Endodermal cell (in vitro differentiated cells): ENCODE measurements at regions not wholly inside any gene's neighbourhood (a gene's known extent, or its start where the extent isn't known, plus 50 kb on each side); places are given as distances from the start of the nearest gene placed in this dataset.

ENCODE experiments used
- DNase-seq: peaks from one replicate; pipeline ENCODE4 v3.0.0-alpha.2; 2017
- H3K27ac ChIP-seq: 2 replicates; pipeline ENCODE4 v1.5.1; 2013; ENCODE audit warnings: mild to moderate bottlenecking, low read depth, low read length, moderate library complexity
- H3K27me3 ChIP-seq: 2 replicates; pipeline ENCODE4 v1.6.1; 2013; ENCODE audit warnings: mild to moderate bottlenecking, low read length, moderate library complexity; ENCODE audit not compliant: insufficient read depth, control insufficient read depth, poor library complexity, severe bottlenecking
- H3K36me3 ChIP-seq: 2 replicates; pipeline ENCODE4 v1.7.0; 2013; ENCODE audit warnings: mild to moderate bottlenecking, low read length, moderate library complexity; ENCODE audit not compliant: control insufficient read depth, insufficient read depth
- H3K4me1 ChIP-seq: one replicate; pipeline ENCODE4 v1.7.0; 2013; ENCODE audit warnings: low read length; ENCODE audit not compliant: control insufficient read depth, insufficient read depth
- H3K4me3 ChIP-seq: 2 replicates; pipeline ENCODE4 v1.5.1; 2013; ENCODE audit warnings: mild to moderate bottlenecking, low read length, moderate library complexity
- H3K9ac ChIP-seq: 2 replicates; pipeline ENCODE4 v1.6.1; 2013; ENCODE audit warnings: mild to moderate bottlenecking, low read length, moderate library complexity; ENCODE audit not compliant: poor library complexity, severe bottlenecking; ENCODE audit errors: extremely low read depth
- H3K9me3 ChIP-seq: 2 replicates; pipeline ENCODE4 v1.6.1; 2013; ENCODE audit warnings: mild to moderate bottlenecking, low read length, moderate library complexity; ENCODE audit not compliant: control insufficient read depth
- H3K27ac Mint-ChIP-seq: 2 replicates; pipeline ENCODE4 v1.8.0; 2020; ENCODE audit warnings: mixed read lengths
- H3K27me3 Mint-ChIP-seq: 2 replicates; pipeline ENCODE4 v1.8.0; 2021; ENCODE audit warnings: mild to moderate bottlenecking, mixed read lengths; ENCODE audit not compliant: insufficient read depth
- H3K36me3 Mint-ChIP-seq: 2 replicates; pipeline ENCODE4 v1.8.0; 2020; ENCODE audit warnings: low read depth, mixed read lengths
- H3K4me1 Mint-ChIP-seq: 2 replicates; pipeline ENCODE4 v1.8.0; 2020; ENCODE audit warnings: mixed read lengths
- H3K4me3 Mint-ChIP-seq: 2 replicates; pipeline ENCODE4 v1.8.0; 2020; ENCODE audit warnings: mild to moderate bottlenecking, moderate library complexity, mixed read lengths
- H3K9me3 Mint-ChIP-seq: 2 replicates; pipeline ENCODE4 v1.8.0; 2020; ENCODE audit warnings: mild to moderate bottlenecking, mixed read lengths
- WGBS, 2 experiments: methylation state at CpG; one replicate each; pipeline versions ENCODE4 v1.1.5 to v1.1.7; 2013; ENCODE audit warnings: missing lambda C conversion rate in 2 of 2, mixed read lengths in 1 of 2; ENCODE audit not compliant: insufficient coverage in 1 of 2, insufficient read length in 1 of 2; 5-methylcytosine and 5-hydroxymethylcytosine counted together
- TF ChIP-seq, protein P1 (sequence below): fragments of 200-600 bp; sonication (generic); conservative IDR thresholded peaks from 2 replicates; pipeline ENCODE4 v1.5.0; 2021; ENCODE audit warnings: antibody characterized with exemption, mild to moderate bottlenecking

DNA sequence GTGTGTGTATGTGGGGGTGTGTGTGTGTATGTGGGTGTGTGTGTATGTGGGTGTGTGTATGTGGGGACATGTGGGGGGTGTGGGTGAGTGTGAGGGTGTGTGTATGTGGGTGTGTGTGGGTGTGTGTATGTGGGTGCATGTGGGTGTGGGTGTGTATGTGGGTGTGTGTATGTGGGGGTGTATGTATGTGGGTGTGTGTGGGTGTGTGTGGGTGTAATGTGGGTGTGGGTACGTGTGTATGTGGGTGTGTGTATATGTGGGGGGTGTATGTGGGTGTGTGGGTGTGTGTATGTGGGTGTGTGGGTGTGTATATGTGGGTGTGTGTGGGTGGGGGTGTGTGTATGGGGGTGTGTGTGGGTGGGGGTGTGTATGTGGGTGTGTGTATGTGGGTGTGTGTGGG, 106.7 kb downstream of the SPATA19 start:
- H3K4me1 Mint-ChIP-seq: peaks cover 2% of the 10 kb centered on the region
- peaks cover 14% of the 10 kb centered on the region for H3K27me3 Mint-ChIP-seq

DNA sequence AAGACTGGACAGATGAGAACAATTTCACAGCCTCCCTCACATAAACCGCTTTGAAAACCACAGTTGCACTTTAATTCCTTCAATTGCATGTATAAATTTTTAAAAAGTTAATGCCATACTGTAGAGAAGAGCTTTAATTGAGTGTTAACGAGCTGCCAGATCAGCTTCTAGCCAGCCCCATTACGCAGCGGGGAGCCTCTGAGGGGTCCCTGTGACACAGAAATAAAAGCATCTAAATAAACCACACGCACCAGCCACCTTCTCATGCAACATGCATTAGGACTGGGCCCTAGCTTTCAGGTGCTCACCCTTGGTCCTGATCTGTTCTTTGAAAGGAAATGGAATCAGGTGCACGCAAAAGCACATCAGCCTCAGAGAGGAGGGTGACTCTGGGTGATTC, 111.7 kb downstream of the SPATA19 start:
- Mint-ChIP-seq H3K36me3 (no peaks in the 10 kb centered on the region), H3K27ac (no peak overlapping the region), H3K4me1 (peaks cover 7% of the 10 kb centered on the region), H3K9me3 (peaks cover 4% of the 10 kb centered on the region), H3K4me3 (no peak overlapping the region), H3K27me3 (peaks cover 36% of the 10 kb centered on the region)
- Histone ChIP-seq H3K4me3 (no peak overlapping the region), H3K9me3 (no peaks in the 10 kb centered on the region), H3K36me3 (no peaks in the 10 kb centered on the region), H3K4me1 (no peaks in the 10 kb centered on the region), H3K27ac (no peak overlapping the region), H3K9ac (no peak overlapping the region), H3K27me3 (no peaks in the 10 kb centered on the region)
- WGBS, 2 experiments: 67 to 85% methylated on average over 1 to 6 of the region's 6 CpGs
- DNase-seq: peak; percentile 52
- TF ChIP-seq, protein P1, sequence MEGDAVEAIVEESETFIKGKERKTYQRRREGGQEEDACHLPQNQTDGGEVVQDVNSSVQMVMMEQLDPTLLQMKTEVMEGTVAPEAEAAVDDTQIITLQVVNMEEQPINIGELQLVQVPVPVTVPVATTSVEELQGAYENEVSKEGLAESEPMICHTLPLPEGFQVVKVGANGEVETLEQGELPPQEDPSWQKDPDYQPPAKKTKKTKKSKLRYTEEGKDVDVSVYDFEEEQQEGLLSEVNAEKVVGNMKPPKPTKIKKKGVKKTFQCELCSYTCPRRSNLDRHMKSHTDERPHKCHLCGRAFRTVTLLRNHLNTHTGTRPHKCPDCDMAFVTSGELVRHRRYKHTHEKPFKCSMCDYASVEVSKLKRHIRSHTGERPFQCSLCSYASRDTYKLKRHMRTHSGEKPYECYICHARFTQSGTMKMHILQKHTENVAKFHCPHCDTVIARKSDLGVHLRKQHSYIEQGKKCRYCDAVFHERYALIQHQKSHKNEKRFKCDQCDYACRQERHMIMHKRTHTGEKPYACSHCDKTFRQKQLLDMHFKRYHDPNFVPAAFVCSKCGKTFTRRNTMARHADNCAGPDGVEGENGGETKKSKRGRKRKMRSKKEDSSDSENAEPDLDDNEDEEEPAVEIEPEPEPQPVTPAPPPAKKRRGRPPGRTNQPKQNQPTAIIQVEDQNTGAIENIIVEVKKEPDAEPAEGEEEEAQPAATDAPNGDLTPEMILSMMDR: no peak

More for the DNA sequence above, 106.7 kb downstream of the SPATA19 start:
- Mint-ChIP-seq H3K9me3 (peaks cover 6% of the 10 kb centered on the region), H3K36me3 (no peaks in the 10 kb centered on the region), H3K4me3 (no peak overlapping the region), H3K27ac (no peak overlapping the region)
- TF ChIP-seq, protein P1: no peak
- H3K9me3 ChIP-seq: no peaks in the 10 kb centered on the region
- no peaks in the 10 kb centered on the region for H3K4me1 ChIP-seq
- WGBS, 2 experiments: 80% methylated on average over 1 of the region's 1 CpG; no CpG with 5 or more reads in 1 of the 2 experiments
- no peak for DNase-seq
- no peaks in the 10 kb centered on the region for H3K36me3 ChIP-seq
- no peak overlapping the region for H3K27ac ChIP-seq
- no peak overlapping the region for H3K9ac ChIP-seq
- H3K4me3 ChIP-seq: no peak overlapping the region
- H3K27me3 ChIP-seq: no peaks in the 10 kb centered on the region

DNA sequence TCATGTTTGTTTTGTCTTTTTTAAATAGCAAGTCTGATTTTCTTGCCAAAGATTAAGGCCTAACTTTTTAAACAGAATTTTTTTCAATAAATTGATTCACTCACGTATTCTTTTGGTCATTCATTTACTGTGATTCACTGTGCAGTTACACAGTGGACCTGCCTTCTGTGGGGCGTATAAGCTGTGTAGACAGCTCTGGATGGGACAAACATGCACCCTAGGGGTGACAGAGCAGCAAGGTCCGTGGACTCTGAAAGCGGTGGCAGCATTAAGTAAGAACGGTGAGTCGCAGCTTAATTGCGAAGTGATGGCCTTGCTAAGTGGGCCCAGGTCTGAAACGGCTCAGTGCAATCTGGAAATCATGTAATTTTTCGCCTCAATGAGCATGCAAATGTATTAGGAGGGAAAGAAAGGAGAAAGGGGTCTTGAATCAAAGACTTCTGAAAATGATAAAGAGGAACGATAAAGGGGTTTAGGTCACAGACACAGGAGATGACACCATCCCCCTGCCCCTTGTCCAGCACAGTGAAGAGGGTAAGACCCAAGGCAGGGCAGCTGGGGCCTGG, 113.1 kb downstream of the SPATA19 start:
- TF ChIP-seq, protein P1: no peak
- Histone ChIP-seq H3K9ac (no peak overlapping the region), H3K27me3 (no peaks in the 10 kb centered on the region), H3K4me1 (no peaks in the 10 kb centered on the region), H3K4me3 (no peak overlapping the region), H3K27ac (no peak overlapping the region), H3K36me3 (no peaks in the 10 kb centered on the region), H3K9me3 (no peaks in the 10 kb centered on the region)
- Mint-ChIP-seq H3K4me1 (peaks cover 14% of the 10 kb centered on the region), H3K4me3 (no peak overlapping the region), H3K9me3 (peaks cover 4% of the 10 kb centered on the region), H3K27ac (no peak overlapping the region), H3K27me3 (peaks cover 36% of the 10 kb centered on the region), H3K36me3 (no peaks in the 10 kb centered on the region)
- peak; percentile 24 for DNase-seq
- WGBS, 2 experiments: 89 to 93% methylated on average over 9 to 10 of the region's 10 CpGs
